SK-N-DZ (cell line): ENCODE measurements at regions not wholly inside any gene's neighbourhood (a gene's known extent, or its start where the extent isn't known, plus 50 kb on each side); places are given as distances from the start of the nearest gene placed in this dataset.

Experiments used
- DNase-seq: peaks from one replicate; pipeline ENCODE4 v3.0.0-alpha.2; 2015; ENCODE audit warnings: low spot score

DNA sequence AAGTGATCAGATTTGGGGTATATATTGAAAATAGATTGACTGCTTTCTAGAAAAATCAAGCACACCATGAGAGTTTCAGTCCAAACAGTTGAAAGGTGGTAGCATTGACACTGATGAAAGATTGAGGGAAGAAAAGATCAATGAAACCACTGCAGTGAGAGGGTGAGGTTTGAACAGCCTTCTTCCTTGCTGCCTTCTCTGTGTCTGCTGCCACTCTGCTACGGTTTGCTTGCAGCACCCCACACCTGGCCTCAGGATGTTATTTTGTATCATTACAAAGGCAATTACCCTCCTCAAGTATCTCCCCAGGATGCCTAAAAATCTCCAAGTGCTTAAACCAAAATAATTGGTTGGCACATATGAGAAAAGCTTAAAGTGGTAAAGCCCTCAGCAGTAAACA, 683.6 kb upstream of the ARPP21 start:
- no peak for DNase-seq

DNA sequence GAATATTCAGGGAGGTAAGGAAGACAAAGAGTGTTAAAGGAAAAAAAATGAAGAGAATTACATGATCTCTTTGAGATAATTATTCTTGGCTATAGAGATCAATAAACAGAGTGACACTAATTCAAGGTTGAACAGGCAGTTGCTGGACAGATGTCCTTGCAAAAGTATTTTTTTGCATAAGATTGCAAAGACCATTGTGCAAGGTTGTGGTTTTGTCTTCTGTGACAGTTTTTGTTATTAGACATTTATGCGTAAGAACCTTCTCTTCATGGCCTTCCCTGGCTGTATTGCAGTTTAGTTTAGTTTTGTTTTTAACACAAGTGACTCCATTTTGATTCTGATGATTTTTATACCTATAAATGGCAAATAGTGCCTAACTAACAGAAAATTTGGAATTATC, 682.8 kb upstream of the ARPP21 start:
- no peak for DNase-seq

DNA sequence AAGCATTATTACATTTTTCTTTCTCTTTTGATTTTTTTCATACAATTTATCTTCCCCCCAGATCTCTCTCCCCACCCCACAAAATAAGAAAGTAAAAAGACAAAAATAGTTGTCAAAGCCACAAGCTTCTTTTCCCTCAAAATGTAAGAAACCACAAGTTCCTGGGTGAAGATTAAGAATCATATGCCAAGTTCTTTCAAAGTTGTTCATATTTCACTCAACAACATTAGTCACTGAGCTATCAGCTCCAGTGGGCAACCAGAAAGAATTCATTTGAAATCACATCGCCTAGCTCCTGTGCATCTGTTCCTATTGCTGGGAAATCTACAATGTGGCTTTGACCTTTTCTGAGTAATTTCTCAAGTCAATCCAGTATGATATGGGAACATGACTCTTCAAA, 681.6 kb upstream of the ARPP21 start:
- no peak for DNase-seq

DNA sequence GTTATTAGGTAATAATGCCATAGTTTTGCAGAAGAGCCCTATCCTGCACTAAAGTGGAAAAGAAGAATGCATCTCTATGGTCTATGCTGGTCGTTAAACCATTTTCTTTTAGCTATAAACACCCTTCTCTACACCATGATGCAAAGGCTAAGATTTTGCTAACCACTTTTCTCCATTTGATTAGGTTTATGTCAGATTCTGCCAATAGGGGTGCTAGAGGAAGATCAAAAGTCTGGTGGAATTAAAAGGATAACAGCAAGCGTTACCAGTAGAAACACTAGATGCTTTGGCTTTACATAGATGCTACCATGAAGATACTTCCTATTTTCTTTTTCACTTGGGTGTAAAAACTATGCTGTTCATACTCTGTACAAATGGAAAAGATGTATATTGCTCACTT, 669.8 kb upstream of the ARPP21 start:
- DNase-seq: no peak

DNA sequence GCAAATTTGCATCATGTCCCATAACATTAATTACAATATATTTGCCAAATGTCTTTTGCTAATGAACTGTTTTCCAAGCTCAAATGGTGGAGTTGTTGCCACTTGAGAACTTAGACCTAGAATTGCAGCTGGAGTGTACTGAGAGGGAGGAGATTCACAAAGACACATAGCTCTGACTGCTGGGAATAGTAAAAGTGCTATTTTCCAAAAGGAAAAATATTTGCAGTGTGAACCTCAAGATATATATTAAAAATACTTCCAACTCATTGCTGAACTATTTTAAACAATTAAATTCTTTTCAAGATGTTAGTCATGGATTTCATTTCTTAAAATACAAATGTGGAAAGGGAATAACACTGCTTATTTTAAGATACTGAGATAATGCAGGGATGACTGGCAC, 666.8 kb upstream of the ARPP21 start:
- no peak for DNase-seq

DNA sequence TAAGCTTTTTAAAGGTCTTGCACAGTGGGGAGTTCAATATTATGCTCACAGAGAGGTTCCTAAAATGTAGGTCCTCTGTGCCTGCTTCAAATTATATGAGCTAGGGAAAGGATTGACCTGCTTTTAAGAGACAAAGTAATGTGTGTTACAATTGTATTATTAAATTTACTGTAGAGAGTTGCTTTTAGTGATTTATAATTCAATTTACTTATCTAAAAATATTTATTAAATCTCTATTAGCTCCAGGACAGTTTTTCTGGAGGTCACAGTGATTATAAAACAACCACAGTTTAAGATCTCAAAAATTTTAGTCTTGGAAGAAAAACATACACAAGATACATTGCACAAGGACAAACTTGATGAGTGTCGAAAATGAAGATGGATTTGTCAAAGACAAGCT, 665.7 kb upstream of the ARPP21 start:
- DNase-seq: no peak

DNA sequence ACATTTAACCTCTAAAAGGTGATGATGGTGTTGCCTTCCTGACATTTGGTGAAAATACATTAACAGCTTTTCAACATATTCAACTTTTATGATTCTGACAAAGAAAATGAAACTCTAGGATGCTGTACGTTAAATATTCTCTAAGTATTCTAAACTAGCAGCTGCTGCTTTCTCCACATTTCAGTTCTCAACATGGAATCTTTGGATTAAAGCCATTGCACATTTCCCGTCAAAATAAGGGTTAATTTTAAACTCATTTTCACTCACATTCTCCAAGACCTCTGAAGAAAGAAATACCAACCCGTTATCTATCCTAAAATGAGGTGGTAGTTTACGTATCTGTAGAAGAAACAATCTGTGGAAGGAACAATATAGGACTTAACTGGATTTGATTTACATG, 655.7 kb upstream of the ARPP21 start:
- DNase-seq: no peak

DNA sequence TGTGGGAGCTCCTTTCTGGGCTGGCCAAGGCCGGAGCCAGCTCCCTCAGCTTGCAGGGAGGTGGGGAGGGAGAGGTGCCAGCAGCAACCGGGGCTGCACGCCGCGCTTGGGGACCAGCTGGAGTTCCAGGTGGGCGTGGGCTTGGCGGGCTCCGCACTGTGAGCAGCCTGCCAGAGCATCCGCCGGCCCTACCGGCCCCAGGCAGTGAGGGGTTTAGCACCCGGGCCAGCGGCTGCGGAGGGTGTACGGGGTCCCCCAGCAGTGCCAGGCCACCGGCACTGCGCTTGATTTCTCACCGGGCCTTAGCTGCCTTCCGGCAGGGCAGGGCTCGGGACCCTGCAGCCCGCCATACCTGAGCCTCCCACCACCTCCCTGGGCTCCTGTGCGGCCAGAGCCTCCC, 651.0 kb upstream of the ARPP21 start:
- no peak for DNase-seq

DNA sequence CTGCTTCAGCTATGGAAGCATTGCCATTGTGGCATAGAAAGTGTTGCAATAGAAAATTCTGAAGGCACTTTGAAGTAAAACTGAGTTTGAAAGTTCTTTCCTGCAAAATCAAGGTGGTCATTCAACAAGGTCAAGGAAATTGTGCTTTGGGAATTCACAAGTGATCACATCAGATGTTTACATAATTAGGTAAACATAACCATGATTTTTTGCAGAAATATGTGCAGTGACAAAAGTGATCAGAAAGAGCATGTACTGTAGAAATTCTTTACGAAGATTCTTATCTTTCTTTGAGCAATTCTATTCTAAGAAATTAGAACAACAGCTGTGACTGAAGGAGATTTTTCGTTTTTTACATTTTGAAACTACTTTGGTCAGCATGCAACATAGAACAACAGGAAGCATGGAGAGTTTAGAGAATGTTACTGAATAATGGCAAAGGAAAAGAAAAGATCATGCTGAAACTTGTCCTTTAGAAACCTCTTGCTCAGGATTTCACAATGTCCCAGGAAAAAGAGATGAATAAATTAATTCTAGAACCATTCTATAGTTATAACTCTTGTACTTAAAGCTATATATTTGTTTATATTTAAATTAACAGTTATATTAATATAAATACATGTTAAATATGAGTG, 643.4 kb upstream of the ARPP21 start:
- DNase-seq: no peak

DNA sequence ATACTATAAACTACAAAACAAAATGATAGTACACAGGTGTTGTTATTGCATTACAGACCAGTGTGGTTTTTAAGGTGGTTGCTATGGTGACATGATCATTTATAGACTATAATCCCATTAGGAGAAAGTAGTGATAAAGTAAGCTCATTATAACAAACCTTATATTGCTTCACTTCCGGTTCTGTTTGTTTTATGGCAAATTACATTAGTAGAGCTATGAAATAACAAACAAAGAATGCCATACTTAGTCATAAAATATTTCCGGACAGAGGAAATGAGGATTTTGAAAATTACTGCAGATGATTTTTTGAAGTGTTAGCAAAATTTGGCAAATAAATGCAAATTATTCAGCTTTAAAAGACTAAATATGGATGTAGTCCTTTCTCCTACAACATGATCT, 640.4 kb upstream of the ARPP21 start:
- no peak for DNase-seq

DNA sequence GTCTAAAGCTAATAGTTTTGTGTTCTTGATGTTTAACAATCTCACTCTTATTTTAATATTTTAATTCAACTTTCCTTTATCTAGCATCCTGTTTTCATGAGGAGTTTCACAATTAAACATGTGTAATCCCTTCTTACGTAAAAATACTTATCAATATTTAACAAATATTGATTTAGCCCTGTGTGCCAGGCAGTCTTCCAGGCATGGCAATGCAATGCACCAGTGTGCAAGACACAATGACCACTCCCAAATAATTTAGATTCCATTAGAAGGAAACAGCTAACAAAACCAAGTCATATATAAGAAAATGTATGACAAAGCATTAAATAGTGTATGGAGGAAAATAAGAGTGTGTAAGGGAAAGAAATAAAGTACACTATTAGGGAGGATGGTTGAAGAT, 627.1 kb upstream of the ARPP21 start:
- no peak for DNase-seq

DNA sequence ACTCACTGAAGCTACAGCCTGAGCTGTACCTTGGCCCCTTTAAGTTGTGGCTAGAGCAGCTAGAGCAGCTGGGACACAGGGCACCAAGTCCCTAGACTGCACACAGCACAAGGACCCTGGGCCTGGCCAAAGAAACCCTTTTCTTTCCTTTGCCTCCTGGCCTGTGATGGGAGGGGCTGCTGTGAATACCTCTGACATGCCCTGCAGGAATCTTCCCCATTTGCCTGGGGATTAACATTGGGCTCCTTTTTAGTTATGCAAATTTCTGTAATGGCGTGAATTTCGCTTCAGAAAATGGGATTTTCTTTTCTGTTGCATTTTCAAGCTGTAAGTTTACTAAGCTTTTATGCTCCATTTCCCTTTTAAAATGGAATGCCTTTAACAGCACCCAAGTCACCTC, 611.2 kb upstream of the ARPP21 start:
- DNase-seq: no peak

DNA sequence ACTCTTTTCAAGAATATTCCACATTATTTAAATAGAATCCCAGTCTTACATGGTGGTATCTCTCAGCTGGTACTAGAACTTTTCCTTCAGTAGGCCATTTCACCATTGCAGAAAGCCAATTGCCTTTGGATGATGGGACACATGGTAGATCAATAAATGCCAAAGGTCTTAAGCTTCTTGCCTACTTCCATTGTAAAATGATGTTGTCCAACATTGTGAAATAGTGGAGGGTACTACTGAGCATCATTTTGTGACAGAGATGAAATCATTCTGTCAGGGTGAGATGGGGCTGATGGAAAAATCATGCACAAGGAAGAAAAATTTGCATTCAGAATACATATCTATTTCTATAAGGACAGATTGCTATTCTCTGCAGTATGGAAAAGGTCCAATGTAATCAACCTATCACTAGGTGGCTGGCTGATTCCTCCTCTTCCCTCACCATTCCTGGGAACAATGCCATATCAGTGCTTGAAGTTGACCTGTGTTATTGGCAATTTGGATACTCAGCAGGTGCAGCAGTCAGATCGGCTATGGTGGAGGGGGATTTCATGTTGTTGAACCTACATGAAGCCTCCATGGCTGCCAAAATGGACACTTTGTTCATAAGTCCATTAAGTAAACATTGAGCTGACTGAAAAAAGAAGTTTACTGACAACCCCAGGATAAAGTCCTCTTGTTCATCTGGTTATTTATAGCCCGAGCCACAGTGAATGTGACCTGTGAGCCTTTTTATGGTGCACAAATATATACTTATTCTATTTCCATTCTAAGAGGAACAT, 596.9 kb upstream of the ARPP21 start:
- no peak for DNase-seq

DNA sequence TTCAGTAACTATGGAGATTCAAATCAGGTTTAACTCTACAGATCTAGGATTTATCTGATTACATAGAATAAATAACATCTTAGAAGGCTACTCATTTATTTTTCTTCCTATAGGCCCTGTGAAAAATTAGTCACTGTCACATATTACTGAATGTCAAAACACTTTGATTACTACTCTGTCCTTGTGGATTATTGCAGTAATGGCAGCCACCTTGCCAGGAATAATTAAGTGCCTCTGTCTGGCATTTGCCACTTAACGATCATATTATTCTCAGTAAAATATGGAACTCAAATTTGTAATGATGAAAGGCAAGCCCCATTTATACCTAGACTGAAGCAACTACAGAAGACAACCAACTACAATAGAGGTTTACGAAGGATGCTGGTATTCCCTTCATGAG, 596.3 kb upstream of the ARPP21 start:
- no peak for DNase-seq

DNA sequence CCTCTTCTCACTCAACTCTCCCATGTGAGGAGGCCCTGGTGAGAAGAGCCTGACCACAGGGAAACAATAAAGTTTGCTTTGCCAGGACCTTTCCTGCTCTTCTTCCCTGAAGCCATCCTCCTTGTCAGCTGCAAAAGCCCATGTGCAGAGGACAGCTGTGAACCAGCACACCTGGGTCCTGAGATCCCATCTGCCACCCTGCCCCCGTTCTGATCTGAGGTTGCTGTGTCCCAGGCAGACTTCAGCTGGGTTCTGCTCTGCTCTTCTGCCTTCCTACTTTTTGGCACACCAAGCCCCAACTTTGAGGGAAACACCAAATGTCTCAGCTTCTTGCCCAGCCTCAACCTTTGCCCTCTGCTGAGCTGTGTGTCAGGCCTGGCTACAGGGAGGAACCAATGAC, 595.1 kb upstream of the ARPP21 start:
- no peak for DNase-seq

DNA sequence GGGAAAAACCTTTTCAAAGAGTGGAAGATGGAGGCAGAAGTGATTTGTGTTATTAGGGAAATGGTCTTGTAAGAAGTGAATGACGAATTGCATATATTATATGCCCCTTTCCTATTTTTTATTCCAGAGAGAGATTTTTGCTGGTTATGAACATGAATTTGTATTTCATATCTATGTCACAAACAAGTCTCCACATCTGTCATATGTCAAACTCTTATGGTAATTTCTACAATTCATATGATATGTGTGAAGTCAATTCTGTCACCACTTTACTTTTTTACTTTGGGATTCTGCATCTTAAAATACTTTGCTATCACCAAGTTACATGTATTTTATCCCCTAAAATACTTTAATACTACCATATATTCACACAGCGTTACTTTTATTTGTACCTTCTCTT, 594.2 kb upstream of the ARPP21 start:
- DNase-seq: no peak

DNA sequence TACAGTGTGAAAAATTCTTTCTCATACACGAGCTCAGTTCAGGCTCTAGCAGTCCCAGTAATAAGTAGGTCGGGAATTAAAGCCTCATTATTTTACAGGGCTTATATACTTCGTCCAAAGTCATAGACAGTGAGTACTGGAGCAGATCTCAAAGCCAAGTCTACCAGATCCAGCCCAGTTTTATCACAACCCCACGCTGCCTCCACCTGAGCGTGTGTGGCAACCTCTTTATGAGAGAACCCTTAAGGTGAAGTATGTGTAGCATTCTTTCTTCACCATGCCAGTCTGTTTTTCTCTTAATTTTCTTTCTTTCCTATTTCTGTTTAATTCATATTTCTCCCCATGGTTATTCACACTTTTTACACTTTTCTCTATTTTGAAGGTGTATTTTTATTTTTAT, 574.6 kb upstream of the ARPP21 start:
- DNase-seq: no peak

DNA sequence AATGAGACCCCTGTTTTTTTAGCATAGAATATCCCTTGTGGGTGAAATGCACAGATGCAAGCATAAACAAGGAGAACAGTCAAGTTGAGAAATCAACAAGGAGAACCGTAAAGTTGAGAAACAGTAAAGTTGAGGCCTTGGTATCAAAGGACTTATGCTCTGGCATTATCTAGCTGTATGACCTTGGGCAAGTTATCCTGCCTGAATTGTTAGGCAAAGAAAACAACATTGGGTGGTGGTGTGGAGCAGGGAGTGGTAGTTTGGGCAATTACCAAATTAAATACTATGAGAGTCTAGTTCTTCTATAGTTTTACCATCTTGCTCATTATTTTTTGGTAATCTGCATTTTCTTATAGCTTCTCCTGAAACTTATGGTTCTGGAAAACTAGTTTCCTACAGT, 573.4 kb upstream of the ARPP21 start:
- no peak for DNase-seq

DNA sequence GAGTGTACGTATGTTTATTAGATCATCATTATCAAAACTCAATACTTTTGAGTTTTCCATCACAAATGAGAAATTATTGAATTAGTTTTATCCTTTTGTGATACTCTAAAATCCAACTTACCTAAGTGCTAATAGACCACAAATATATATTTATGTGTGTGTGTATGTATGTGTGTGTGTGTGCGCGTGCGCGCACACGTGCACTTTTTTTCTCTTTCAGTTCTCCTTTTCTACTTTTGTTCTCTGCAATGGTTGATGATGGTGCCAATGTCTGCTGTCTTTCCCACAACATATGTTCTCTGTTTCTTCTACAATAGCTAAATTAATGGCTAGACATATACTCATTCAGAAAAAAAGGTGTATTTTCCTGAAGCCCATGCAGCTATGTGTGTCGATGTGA, 571.6 kb upstream of the ARPP21 start:
- DNase-seq: no peak

DNA sequence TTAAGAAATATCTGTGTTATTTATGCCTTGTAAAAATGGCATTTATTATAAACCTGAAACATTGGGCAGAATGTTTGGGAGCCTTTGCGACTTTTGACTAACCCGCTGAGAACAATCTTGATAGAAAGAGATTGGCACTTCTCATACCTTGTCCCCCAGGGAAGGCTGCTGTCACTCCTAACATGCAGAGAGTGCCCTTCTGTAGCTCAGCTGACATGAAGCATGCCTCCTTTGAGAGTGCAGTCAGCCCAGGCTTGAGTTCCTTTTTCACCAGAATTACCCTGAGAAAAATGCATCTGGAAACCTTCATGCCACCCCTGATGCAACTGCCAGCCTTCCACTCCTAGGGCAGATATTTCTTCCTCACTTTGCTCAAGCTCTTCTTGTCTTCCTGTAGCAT, 569.2 kb upstream of the ARPP21 start:
- DNase-seq: peak; percentile 3

DNA sequence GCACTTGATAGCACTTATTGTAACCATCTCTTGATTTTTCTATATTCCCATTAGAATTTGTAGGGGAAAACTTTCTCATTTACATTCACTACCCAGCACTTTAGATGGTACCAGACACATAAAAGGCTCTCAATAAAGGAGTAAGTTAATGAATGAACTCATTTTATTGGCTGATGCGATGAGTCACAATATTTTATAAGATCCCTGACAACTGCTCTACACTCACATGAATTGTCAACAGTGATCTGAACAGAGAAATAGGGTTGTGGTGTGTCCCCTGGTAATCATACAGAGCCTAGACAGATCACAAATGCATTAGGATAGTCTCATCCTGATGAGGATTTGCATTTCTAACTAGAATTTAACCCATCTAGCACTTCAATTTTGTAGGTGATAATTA, 567.6 kb upstream of the ARPP21 start:
- DNase-seq: no peak

DNA sequence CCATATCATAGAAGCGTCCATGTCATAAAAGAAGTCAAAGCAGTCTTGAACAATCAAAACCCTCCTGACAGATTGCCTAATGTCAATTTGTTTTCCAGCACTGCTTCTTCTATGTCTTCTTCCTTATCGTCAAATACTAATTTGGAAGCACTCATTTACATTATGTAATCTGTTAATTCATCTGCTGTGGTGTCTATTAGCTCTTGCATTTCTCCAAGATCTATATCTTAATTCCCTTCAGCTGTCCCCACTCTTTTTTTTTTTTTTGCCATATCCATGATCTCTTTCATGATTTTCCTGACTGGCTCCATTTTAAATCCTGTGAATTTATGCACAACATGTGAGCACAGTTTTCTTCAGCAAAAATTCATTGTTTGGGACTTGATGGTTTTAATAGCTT, 560.5 kb upstream of the ARPP21 start:
- peak; percentile 9 for DNase-seq

DNA sequence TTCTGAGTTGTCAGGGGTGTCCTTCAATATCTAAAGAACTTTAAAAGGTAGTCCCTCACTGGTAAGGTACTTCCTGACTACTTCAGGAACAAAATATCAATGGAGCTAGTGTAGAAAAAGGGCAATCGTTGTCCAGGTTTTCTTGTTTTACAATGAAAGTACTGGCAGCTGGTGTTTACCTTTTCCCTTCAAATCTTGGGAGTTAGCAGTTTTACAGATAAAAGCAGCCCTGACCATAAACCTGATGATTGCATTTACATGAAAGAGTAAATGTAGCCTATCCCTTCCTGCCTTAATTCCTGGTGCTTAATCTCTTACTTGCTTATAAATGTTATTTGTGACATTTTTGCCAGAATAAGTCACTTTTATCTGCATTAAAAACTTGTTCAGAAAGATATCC, 559.9 kb upstream of the ARPP21 start:
- no peak for DNase-seq

DNA sequence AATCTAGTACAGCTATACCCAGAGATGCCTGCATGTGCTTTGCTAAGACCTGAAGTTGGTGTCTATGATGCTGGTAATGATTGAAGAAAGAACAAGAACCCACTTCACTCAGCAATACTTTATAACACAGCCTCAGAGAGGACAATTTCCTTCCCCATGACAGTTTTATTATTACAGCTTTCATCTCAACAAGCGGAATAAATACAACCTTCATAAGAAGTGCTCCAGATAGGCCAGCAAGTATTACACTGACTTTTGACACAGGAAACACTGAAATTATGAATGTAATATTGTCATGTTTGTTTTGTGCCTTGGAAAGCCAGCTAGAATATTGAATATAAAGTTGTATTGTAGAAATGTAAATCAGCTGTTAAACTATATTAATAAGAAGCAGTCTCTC, 557.4 kb upstream of the ARPP21 start:
- DNase-seq: no peak
